HG02943 (cell line): ENCODE measurements at regions not wholly inside any gene's neighbourhood (a gene's known extent, or its start where the extent isn't known, plus 50 kb on each side); places are given as distances from the start of the nearest gene placed in this dataset.
"Not testable (repeated sequence)": the region's sequence is repeated elsewhere in the genome, so short reads cannot be mapped to it uniquely, and the experiment has no call there.

Experiments used
- ATAC-seq: cut with Tn5 transposase; IDR thresholded peaks from one replicate; pipeline ENCODE4 v1.9.1; 2021; ENCODE audit warnings: mild to moderate bottlenecking, low read depth, moderate library complexity; ENCODE audit not compliant: unreplicated experiment

GRCh38 chr11:37858398-37858797 is 1260.4 kb upstream of the RAG2 start:
- ATAC-seq = no peak

- no peak for ATAC-seq
These were observed 1259.7 kb upstream of the RAG2 start for GRCh38 chr11:37857726-37858125.

GRCh38 chr11:37849706-37850105 is 1251.7 kb upstream of the RAG2 start:
- no peak for ATAC-seq

- no peak for ATAC-seq
These were observed 1245.6 kb upstream of the RAG2 start for GRCh38 chr11:37843603-37844002.

GRCh38 chr11:37841016-37841415 is 1243.0 kb upstream of the RAG2 start:
- no peak for ATAC-seq

- ATAC-seq = not testable (repeated sequence)
These were observed 1242.3 kb upstream of the RAG2 start for GRCh38 chr11:37840345-37840744.

GRCh38 chr11:37830529-37830928 is 1232.5 kb upstream of the RAG2 start:
- ATAC-seq = no peak

GRCh38 chr11:37817727-37818270 is 1219.8 kb upstream of the RAG2 start:
- ATAC-seq = no peak

GRCh38 chr11:37812281-37812880 is 1214.3 kb upstream of the RAG2 start:
- no peak for ATAC-seq

- no peak for ATAC-seq
These were observed 1213.3 kb upstream of the RAG2 start for GRCh38 chr11:37811349-37811748.

- ATAC-seq = no peak
These were observed 1206.6 kb upstream of the RAG2 start for GRCh38 chr11:37804666-37805065.

- no peak for ATAC-seq
These were observed 1190.3 kb upstream of the RAG2 start for GRCh38 chr11:37788141-37788877.

- ATAC-seq = no peak
These were observed 1188.2 kb upstream of the RAG2 start for GRCh38 chr11:37786214-37786755.

GRCh38 chr11:37774441-37774840 is 1176.4 kb upstream of the RAG2 start:
- ATAC-seq = no peak

GRCh38 chr11:37770145-37770544 is 1172.1 kb upstream of the RAG2 start:
- no peak for ATAC-seq

GRCh38 chr11:37762079-37762478 is 1164.0 kb upstream of the RAG2 start:
- ATAC-seq = no peak

GRCh38 chr11:37755521-37755920 is 1157.5 kb upstream of the RAG2 start:
- ATAC-seq = no peak

GRCh38 chr11:37748641-37749040 is 1150.6 kb upstream of the RAG2 start:
- ATAC-seq = no peak

GRCh38 chr11:37747121-37747520 is 1149.1 kb upstream of the RAG2 start:
- no peak for ATAC-seq

- no peak for ATAC-seq
These were observed 1129.3 kb upstream of the RAG2 start for GRCh38 chr11:37727371-37727770.

GRCh38 chr11:37724315-37724714 is 1126.3 kb upstream of the RAG2 start:
- no peak for ATAC-seq

- no peak for ATAC-seq
These were observed 1123.4 kb upstream of the RAG2 start for GRCh38 chr11:37721485-37721884.
